Mesendoderm (in vitro differentiated cells): ENCODE measurements at regions not wholly inside any gene's neighbourhood (a gene's known extent, or its start where the extent isn't known, plus 50 kb on each side); places are given as distances from the start of the nearest gene placed in this dataset.

Experiments used
- DNase-seq: peaks from one replicate; pipeline ENCODE4 v3.0.0; 2013
- H2AK5ac ChIP-seq: 2 replicates; pipeline ENCODE4 v1.6.1; 2013; ENCODE audit warnings: low read length, inconsistent platforms
- H2BK120ac ChIP-seq: 2 replicates; pipeline ENCODE4 v1.6.1; 2013; ENCODE audit warnings: low read depth, mild to moderate bottlenecking, low read length, moderate library complexity, mixed read lengths
- H2BK15ac ChIP-seq: replicated peaks from 2 replicates; pipeline ENCODE4 v1.6.1; 2013; ENCODE audit warnings: low read depth, mild to moderate bottlenecking, moderate library complexity
- H2BK5ac ChIP-seq: 2 replicates; pipeline ENCODE4 v1.6.1; 2013; ENCODE audit warnings: low read length, inconsistent platforms
- H3K18ac ChIP-seq: 2 replicates; pipeline ENCODE4 v1.6.1; 2013; ENCODE audit warnings: mild to moderate bottlenecking, low read length, mixed read lengths
- H3K23ac ChIP-seq: one replicate; pipeline ENCODE4 v1.6.1; 2013; ENCODE audit warnings: low read length
- H3K27ac ChIP-seq: 2 replicates; pipeline ENCODE4 v1.5.1; 2013; ENCODE audit warnings: low read depth, mild to moderate bottlenecking, inconsistent platforms, low read length, moderate library complexity
- H3K27me3 ChIP-seq: 2 replicates; pipeline ENCODE4 v1.6.1; 2013; ENCODE audit warnings: low read length, control low read depth, mild to moderate bottlenecking, inconsistent platforms; ENCODE audit not compliant: insufficient read depth, poor library complexity
- H3K36me3 ChIP-seq: 2 replicates; pipeline ENCODE4 v1.6.1; 2013; ENCODE audit warnings: low read length, inconsistent platforms; ENCODE audit not compliant: control insufficient read depth, insufficient read depth
- H3K4ac ChIP-seq: one replicate; pipeline ENCODE4 v1.6.1; 2013; ENCODE audit warnings: low read depth, mild to moderate bottlenecking, low read length, moderate library complexity
- H3K4me1 ChIP-seq: 2 replicates; pipeline ENCODE4 v1.6.1; 2013; ENCODE audit warnings: low read depth, low read length, inconsistent platforms; ENCODE audit not compliant: control insufficient read depth
- H3K4me2 ChIP-seq: 2 replicates; pipeline ENCODE4 v1.6.1; 2013; ENCODE audit warnings: low read length
- H3K4me3 ChIP-seq: 2 replicates; pipeline ENCODE4 v1.5.1; 2013; ENCODE audit warnings: mild to moderate bottlenecking, low read length
- H3K56ac ChIP-seq: one replicate; pipeline ENCODE4 v1.6.1; 2013; ENCODE audit warnings: low read length
- H3K79me1 ChIP-seq: 2 replicates; pipeline ENCODE4 v1.6.1; 2013; ENCODE audit warnings: low read length, inconsistent platforms
- H3K79me2 ChIP-seq: 2 replicates; pipeline ENCODE4 v1.6.1; 2013; ENCODE audit warnings: mild to moderate bottlenecking, low read length; ENCODE audit not compliant: control insufficient read depth, insufficient read depth
- H3K9ac ChIP-seq: 2 replicates; pipeline ENCODE4 v1.6.1; 2013; ENCODE audit warnings: low read length, inconsistent platforms
- H4K5ac ChIP-seq: one replicate; pipeline ENCODE4 v1.6.1; 2013; ENCODE audit warnings: low read length
- H4K8ac ChIP-seq: one replicate; pipeline ENCODE4 v1.6.1; 2013; ENCODE audit warnings: low read depth, mild to moderate bottlenecking, control low read depth, low read length, moderate library complexity
- WGBS: extraction: QIAGEN DNeasy Blood & Tissue Kit; methylation state at CpG from one replicate; pipeline ENCODE4 v1.1.7; 2013; ENCODE audit warnings: low lambda C conversion rate, missing lambda C conversion rate; ENCODE audit not compliant: insufficient coverage; ENCODE audit errors: extremely low coverage; 5-methylcytosine and 5-hydroxymethylcytosine counted together

DNA sequence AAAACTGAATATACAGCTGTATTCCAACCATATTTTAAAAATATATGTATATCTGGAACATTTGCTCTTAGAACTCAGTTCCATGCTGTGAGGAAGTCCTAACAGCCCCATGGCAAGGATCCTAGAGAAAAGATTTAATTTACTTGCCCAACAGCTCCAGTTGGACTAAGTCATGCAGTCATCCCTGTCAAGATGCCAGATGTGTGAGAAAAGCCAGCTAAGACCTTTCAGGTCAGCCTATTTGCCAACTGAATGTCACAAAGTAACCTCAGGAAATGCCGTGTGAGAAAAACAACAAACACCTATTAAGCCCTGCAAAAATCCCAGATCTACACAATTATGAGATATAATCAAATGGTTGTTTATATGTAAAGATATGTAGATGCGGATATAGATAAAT, 416.3 kb downstream of the NR2F1-AS1 start:
- Histone ChIP-seq H3K36me3 (no peaks in the 10 kb centered on the region), H3K79me1 (no peaks in the 10 kb centered on the region), H3K27ac (no peak overlapping the region), H3K27me3 (no peaks in the 10 kb centered on the region), H2BK120ac (no peak overlapping the region), H3K18ac (no peak overlapping the region), H2BK5ac (no peak overlapping the region), H3K4me2 (no peak overlapping the region), H4K8ac (no peak overlapping the region), H3K4me3 (no peak overlapping the region), H2AK5ac (no peak overlapping the region), H2BK15ac (no peak overlapping the region), H3K56ac (no peak overlapping the region), H4K5ac (no peak overlapping the region), H3K79me2 (no peaks in the 10 kb centered on the region), H3K9ac (no peak overlapping the region), H3K23ac (no peak overlapping the region), H3K4ac (no peak overlapping the region), H3K4me1 (peaks cover 2% of the 10 kb centered on the region)
- DNase-seq = peak; percentile 48
- 100% methylated on average over 1 of the region's 2 CpGs for WGBS

- H3K4me1 ChIP-seq = peaks cover 2% of the 10 kb centered on the region
- H2BK15ac ChIP-seq = no peak overlapping the region
- no peak overlapping the region for H2AK5ac ChIP-seq
- peak; percentile 34 for DNase-seq
- H3K4ac ChIP-seq = no peak overlapping the region
- H3K4me3 ChIP-seq = no peak overlapping the region
- H3K79me2 ChIP-seq = no peaks in the 10 kb centered on the region
- H3K23ac ChIP-seq = no peak overlapping the region
- H2BK120ac ChIP-seq = no peak overlapping the region
- H2BK5ac ChIP-seq = no peak overlapping the region
- H3K36me3 ChIP-seq = no peaks in the 10 kb centered on the region
- H3K27ac ChIP-seq = no peak overlapping the region
- no peak overlapping the region for H3K56ac ChIP-seq
- no peak overlapping the region for H3K9ac ChIP-seq
- H3K79me1 ChIP-seq = no peaks in the 10 kb centered on the region
- H3K4me2 ChIP-seq = no peak overlapping the region
- no peak overlapping the region for H3K18ac ChIP-seq
- H3K27me3 ChIP-seq = no peaks in the 10 kb centered on the region
- H4K5ac ChIP-seq = no peak overlapping the region
- H4K8ac ChIP-seq = no peak overlapping the region
Measured at GRCh38 chr5:93163010-93163663, 417.9 kb downstream of the NR2F1-AS1 start.

GRCh38 chr5:93161661-93162654, 419.1 kb downstream of the NR2F1-AS1 start:
- no peak overlapping the region for H4K5ac ChIP-seq
- no peaks in the 10 kb centered on the region for H3K79me1 ChIP-seq
- no peak overlapping the region for H3K9ac ChIP-seq
- H3K4ac ChIP-seq = no peak overlapping the region
- no peak overlapping the region for H3K23ac ChIP-seq
- no peaks in the 10 kb centered on the region for H3K27me3 ChIP-seq
- no peak overlapping the region for H2BK15ac ChIP-seq
- peaks cover 2% of the 10 kb centered on the region for H3K4me1 ChIP-seq
- no peak overlapping the region for H3K27ac ChIP-seq
- DNase-seq = peak; percentile 12
- no peak overlapping the region for H3K4me3 ChIP-seq
- H2BK5ac ChIP-seq = no peak overlapping the region
- H2AK5ac ChIP-seq = no peak overlapping the region
- no peak overlapping the region for H4K8ac ChIP-seq
- H3K18ac ChIP-seq = no peak overlapping the region
- WGBS = no CpG with 5 or more reads among the region's 1 CpG
- H2BK120ac ChIP-seq = no peak overlapping the region
- no peaks in the 10 kb centered on the region for H3K36me3 ChIP-seq
- H3K56ac ChIP-seq = no peak overlapping the region
- no peaks in the 10 kb centered on the region for H3K79me2 ChIP-seq
- H3K4me2 ChIP-seq = no peak overlapping the region

DNA sequence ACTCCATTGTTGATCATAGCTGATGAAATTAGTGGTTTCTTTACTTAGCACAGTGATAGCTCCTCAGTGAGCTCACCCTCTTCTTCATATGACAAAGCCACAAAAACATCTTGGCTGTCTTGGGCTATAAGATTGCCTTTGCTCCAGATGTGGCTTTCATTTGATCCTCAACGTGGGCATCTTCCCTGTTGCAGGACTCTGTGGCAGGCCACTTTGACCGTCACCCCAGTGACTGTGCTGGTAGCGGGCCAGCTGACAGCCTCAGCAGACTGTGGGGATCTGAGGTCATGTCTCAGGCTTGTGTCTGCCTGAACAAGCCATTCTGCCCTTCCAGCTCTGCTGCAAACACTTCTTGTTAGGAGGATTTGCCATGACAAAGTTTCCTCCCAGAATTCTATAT, 422.2 kb downstream of the NR2F1-AS1 start:
- no peak overlapping the region for H3K4me3 ChIP-seq
- WGBS = no CpG with 5 or more reads among the region's 3 CpGs
- no peak overlapping the region for H4K5ac ChIP-seq
- H3K4me2 ChIP-seq = no peak overlapping the region
- no peak overlapping the region for H2BK5ac ChIP-seq
- H3K56ac ChIP-seq = no peak overlapping the region
- DNase-seq = no peak
- H3K79me2 ChIP-seq = no peaks in the 10 kb centered on the region
- no peak overlapping the region for H2AK5ac ChIP-seq
- H4K8ac ChIP-seq = no peak overlapping the region
- H2BK15ac ChIP-seq = no peak overlapping the region
- H3K23ac ChIP-seq = no peak overlapping the region
- H3K4me1 ChIP-seq = peaks cover 2% of the 10 kb centered on the region
- H3K27me3 ChIP-seq = no peaks in the 10 kb centered on the region
- no peaks in the 10 kb centered on the region for H3K36me3 ChIP-seq
- no peaks in the 10 kb centered on the region for H3K79me1 ChIP-seq
- no peak overlapping the region for H2BK120ac ChIP-seq
- H3K9ac ChIP-seq = no peak overlapping the region
- H3K27ac ChIP-seq = no peak overlapping the region
- H3K18ac ChIP-seq = no peak overlapping the region
- H3K4ac ChIP-seq = no peak overlapping the region

- H2BK15ac ChIP-seq = no peak overlapping the region
- H3K27ac ChIP-seq = no peak overlapping the region
Measured at GRCh38 chr5:93156566-93156965, 424.5 kb downstream of the NR2F1-AS1 start.

More at GRCh38 chr5:93156566-93156965, 424.5 kb downstream of the NR2F1-AS1 start:
- Histone ChIP-seq H3K4ac (no peak overlapping the region), H3K27me3 (no peaks in the 10 kb centered on the region), H2BK120ac (no peak overlapping the region), H2BK5ac (no peak overlapping the region), H3K56ac (no peak overlapping the region), H2AK5ac (no peak overlapping the region), H3K4me1 (no peaks in the 10 kb centered on the region), H3K36me3 (no peaks in the 10 kb centered on the region), H3K79me1 (no peaks in the 10 kb centered on the region), H3K79me2 (no peaks in the 10 kb centered on the region), H3K4me2 (no peak overlapping the region), H3K23ac (no peak overlapping the region), H4K5ac (no peak overlapping the region), H3K4me3 (no peak overlapping the region), H3K9ac (no peak overlapping the region), H4K8ac (no peak overlapping the region), H3K18ac (no peak overlapping the region)
- WGBS = no CpG with 5 or more reads among the region's 5 CpGs
- no peak for DNase-seq
